Adrenal gland (tissue), 9 donors: ENCODE measurements at regions not wholly inside any gene's neighbourhood (a gene's known extent, or its start where the extent isn't known, plus 50 kb on each side); places are given as distances from the start of the nearest gene placed in this dataset.
A peak's percentile ranks its signal among the peaks of the same experiment; 100 is the strongest.

ENCODE experiments used
- DNase-seq, 7 donors: peaks; one replicate each; pipeline ENCODE4 v3.0.0-alpha.2; 2019 to 2020
- H3K27ac ChIP-seq, 5 donors: fragments of 200-600 bp; sonication (generic) in 4 of 5; 1 replicate in 3 of 5; 2 replicates in 2 of 5; pipeline versions ENCODE4 v1.5.1 to v1.8.0; 2016 to 2020; ENCODE audit warnings: mild to moderate bottlenecking in 1 of 5
- H3K27me3 ChIP-seq: fragments of 200-600 bp; 2 replicates; pipeline ENCODE4 v1.8.0; 2021
- H3K36me3 ChIP-seq, 2 donors: fragments of 200-600 bp; replicated peaks in 1 of 2; 1 replicate in 1 of 2; 2 replicates in 1 of 2; pipeline versions ENCODE4 v1.5.1 to v1.8.0; 2018 to 2022
- H3K4me1 ChIP-seq, 2 donors: fragments of 200-600 bp; replicated peaks in 1 of 2; 1 replicate in 1 of 2; 2 replicates in 1 of 2; pipeline versions ENCODE4 v1.5.1 to v1.8.0; 2018 to 2021
- H3K4me3 ChIP-seq, 4 donors: fragments of 200-600 bp; sonication (generic) in 3 of 4; one replicate each; pipeline ENCODE4 v1.5.1; 2016 to 2018
- H3K9me3 ChIP-seq, 3 donors: fragments of 200-600 bp; sonication (generic) in 1 of 3; replicated peaks in 1 of 3; 1 replicate in 2 of 3; 2 replicates in 1 of 3; pipeline versions ENCODE4 v1.5.1 to v1.8.0; 2016 to 2021
- CTCF ChIP-seq, 6 experiments: fragments of 450-650 bp in 4 of 6; fragments of 200-600 bp in 2 of 6; sonication (generic) in 1 of 6; IDR thresholded peaks; 1 replicate in 5 of 6; 2 replicates in 1 of 6; pipeline versions ENCODE4 v1.5.1 to v1.8.0; 2016 to 2021; ENCODE audit warnings: antibody characterized with exemption in 6 of 6, mild to moderate bottlenecking in 2 of 6, moderate library complexity in 1 of 6
- POLR2A ChIP-seq, 2 donors: fragments of 450-650 bp; IDR thresholded peaks; one replicate each; pipeline ENCODE4 v1.6.1; 2017; ENCODE audit warnings: antibody characterized with exemption in 2 of 2, mild to moderate bottlenecking in 2 of 2, moderate library complexity in 1 of 2
- WGBS, 4 donors: extraction: QIAGEN DNeasy Blood & Tissue Kit in 2 of 4; methylation state at CpG; one replicate each; pipeline versions ENCODE4 v1.1.5 to v1.1.7; 2013 to 2017; 5-methylcytosine and 5-hydroxymethylcytosine counted together
- intact Hi-C, 2 donors: fragments of 100-400 bp; cut with DNase I; formaldehyde crosslinking; loops; one replicate each; pipeline versions ENCODE4 v1.14.1 to v1.15.0; 2022 to 2023
- donor health status: healthy with polysubstance abuse.
- donor health status: Bipolar disorder and iron deficiency.
- donor health status: DM: yes; HTN: yes; CAD: no.
- donor health status: DM: no; HTN: no; CAD: no.
- donor health status: DM: no; HTN: no; CAD: no.

- Histone ChIP-seq H3K9me3 (no peaks in the 10 kb centered on the region), H3K27ac (no peak overlapping the region), H3K27me3 (no peaks in the 10 kb centered on the region), H3K36me3 (no peaks in the 10 kb centered on the region), H3K4me3 (no peak overlapping the region), H3K4me1 (no peaks in the 10 kb centered on the region)
- no peak for DNase-seq
- WGBS, 4 donors: 72 to 78% (median 73%) methylated on average over 9 of the region's 9 CpGs
- intact Hi-C loops: no loop called here
- no peak for TF ChIP-seq POLR2A (IDR thresholded peaks at IDR 0.05)
- no peak for TF ChIP-seq CTCF (IDR thresholded peaks at IDR 0.05)
Observed at GRCh38 chr12:24229031-24229700, 279.7 kb upstream of the SOX5 start.

GRCh38 chr12:24228371-24228770 is 278.9 kb upstream of the SOX5 start:
- H3K27me3 ChIP-seq: no peaks in the 10 kb centered on the region
- TF ChIP-seq POLR2A (IDR thresholded peaks at IDR 0.05) (no peak), CTCF (IDR thresholded peaks at IDR 0.05) (no peak)
- 82 to 98% (median 93%) methylated on average over 3 of the region's 3 CpGs for WGBS, 4 donors
- no peaks in the 10 kb centered on the region for H3K36me3 ChIP-seq
- no peaks in the 10 kb centered on the region for H3K4me1 ChIP-seq
- intact Hi-C loops: no loop called here
- no peaks in the 10 kb centered on the region for H3K9me3 ChIP-seq
- no peak for DNase-seq
- no peak overlapping the region for H3K4me3 ChIP-seq
- H3K27ac ChIP-seq: no peak overlapping the region

- TF ChIP-seq CTCF (IDR thresholded peaks at IDR 0.05) (no peak), POLR2A (IDR thresholded peaks at IDR 0.05) (no peak)
- intact Hi-C loops: no loop called here
- DNase-seq: no peak
- H3K27ac ChIP-seq: no peak overlapping the region
- 78 to 84% (median 80%) methylated on average over 5 of the region's 5 CpGs for WGBS, 4 donors
- no peaks in the 10 kb centered on the region for H3K27me3 ChIP-seq
- no peak overlapping the region for H3K4me3 ChIP-seq
- no peaks in the 10 kb centered on the region for H3K4me1 ChIP-seq
- no peaks in the 10 kb centered on the region for H3K9me3 ChIP-seq
- no peaks in the 10 kb centered on the region for H3K36me3 ChIP-seq
Observed at GRCh38 chr12:24227551-24227950, 278.1 kb upstream of the SOX5 start.

GRCh38 chr12:24226745-24227350 is 277.4 kb upstream of the SOX5 start:
- no peak overlapping the region for H3K4me3 ChIP-seq
- H3K9me3 ChIP-seq: no peaks in the 10 kb centered on the region
- no peak for TF ChIP-seq POLR2A (IDR thresholded peaks at IDR 0.05)
- no peak overlapping the region for H3K27ac ChIP-seq
- peak in 4 of 7 donors; percentile 4 to 80 (median 18) for DNase-seq
- H3K27me3 ChIP-seq: no peaks in the 10 kb centered on the region
- intact Hi-C loops: no loop called here
- H3K36me3 ChIP-seq: no peaks in the 10 kb centered on the region
- no peaks in the 10 kb centered on the region for H3K4me1 ChIP-seq
- 50 to 57% (median 54%) methylated on average over 9 of the region's 9 CpGs for WGBS, 4 donors

- intact Hi-C loops: no loop called here
- Histone ChIP-seq H3K27me3 (no peaks in the 10 kb centered on the region), H3K9me3 (no peaks in the 10 kb centered on the region), H3K4me1 (no peaks in the 10 kb centered on the region), H3K27ac (no peak overlapping the region), H3K36me3 (no peaks in the 10 kb centered on the region), H3K4me3 (no peak overlapping the region)
- TF ChIP-seq POLR2A (IDR thresholded peaks at IDR 0.05) (no peak), CTCF (IDR thresholded peaks at IDR 0.05) (no peak)
- DNase-seq: no peak
Observed at GRCh38 chr12:24224401-24224800, 274.9 kb upstream of the SOX5 start.
